SU-DHL-6 (cell line): ENCODE measurements at regions not wholly inside any gene's neighbourhood (a gene's known extent, or its start where the extent isn't known, plus 50 kb on each side); places are given as distances from the start of the nearest gene placed in this dataset.

Experiments
- CTCF ChIP-seq: fragments of 200-600 bp; sonication (generic); IDR thresholded peaks from one replicate; pipeline ENCODE4 v1.5.1; 2017; ENCODE audit warnings: antibody characterized with exemption, mild to moderate bottlenecking, low read length, moderate library complexity; ENCODE audit not compliant: insufficient read depth, poor library complexity, severe bottlenecking
- EZH2phosphoT487 ChIP-seq: fragments of 200-600 bp; sonication (generic), shearing (Covaris generic); conservative IDR thresholded peaks from 2 replicates; pipeline ENCODE4 v1.6.1; 2018; ENCODE audit warnings: mild to moderate bottlenecking, antibody characterized with exemption, low read length, moderate library complexity, mixed read lengths

DNA sequence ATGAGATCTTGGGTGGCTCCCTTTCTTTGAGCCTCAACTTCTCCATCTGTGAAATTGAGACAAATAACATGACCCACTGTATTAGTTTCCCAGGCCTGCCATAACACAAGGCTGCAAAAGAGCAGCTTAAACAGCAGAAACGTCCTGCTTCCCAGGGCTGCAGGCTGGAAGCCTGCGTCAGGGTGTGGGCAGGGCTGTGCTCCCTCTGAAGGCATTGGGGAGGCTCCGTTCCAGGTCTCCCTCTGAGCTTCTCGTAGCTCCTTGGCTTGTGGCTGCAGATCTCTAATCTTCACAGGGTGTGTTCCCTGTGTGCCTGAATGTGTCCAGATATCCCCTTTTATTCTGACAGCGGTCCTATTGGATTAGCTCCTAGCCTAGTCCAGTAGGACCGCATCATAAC lies 147.1 kb downstream of the VRK1 start:
- TF ChIP-seq CTCF (no peak), EZH2phosphoT487 (no peak)
